ENCODE measurements at regions not wholly inside any gene's neighbourhood (a gene's known extent, or its start where the extent isn't known, plus 50 kb on each side); places are given as distances from the start of the nearest gene placed in this dataset.

- no peak for DNase-seq (ENCODE audit: low spot score)
Measured at GRCh38 chrX:42725196-42725595, 52.8 kb downstream of the PPP1R2C start.

DNA sequence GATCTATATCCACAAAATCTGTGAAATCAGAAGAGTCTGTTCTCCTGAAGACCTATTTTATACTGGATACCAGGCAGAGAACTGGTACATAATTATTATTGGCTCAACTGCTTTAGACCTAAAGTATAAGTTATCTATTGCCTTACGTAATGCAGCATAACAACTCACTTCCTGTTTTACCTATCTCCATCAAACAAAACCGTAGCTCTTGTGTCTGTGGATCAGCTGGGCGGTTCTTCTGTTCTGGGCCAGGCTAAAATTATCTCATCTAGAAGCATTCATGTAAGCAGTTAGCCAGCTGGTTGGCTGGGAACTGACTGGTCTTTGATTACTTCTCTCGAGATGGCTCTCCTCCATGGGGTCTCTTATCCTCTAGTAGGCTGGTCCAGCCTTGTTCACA is 57.8 kb downstream of the PPP1R2C start:
- DNase-seq (ENCODE audit: low spot score) = no peak

- DNase-seq (ENCODE audit: low spot score) = no peak
Measured at GRCh38 chrX:42715701-42716262, 62.2 kb downstream of the PPP1R2C start.

DNA sequence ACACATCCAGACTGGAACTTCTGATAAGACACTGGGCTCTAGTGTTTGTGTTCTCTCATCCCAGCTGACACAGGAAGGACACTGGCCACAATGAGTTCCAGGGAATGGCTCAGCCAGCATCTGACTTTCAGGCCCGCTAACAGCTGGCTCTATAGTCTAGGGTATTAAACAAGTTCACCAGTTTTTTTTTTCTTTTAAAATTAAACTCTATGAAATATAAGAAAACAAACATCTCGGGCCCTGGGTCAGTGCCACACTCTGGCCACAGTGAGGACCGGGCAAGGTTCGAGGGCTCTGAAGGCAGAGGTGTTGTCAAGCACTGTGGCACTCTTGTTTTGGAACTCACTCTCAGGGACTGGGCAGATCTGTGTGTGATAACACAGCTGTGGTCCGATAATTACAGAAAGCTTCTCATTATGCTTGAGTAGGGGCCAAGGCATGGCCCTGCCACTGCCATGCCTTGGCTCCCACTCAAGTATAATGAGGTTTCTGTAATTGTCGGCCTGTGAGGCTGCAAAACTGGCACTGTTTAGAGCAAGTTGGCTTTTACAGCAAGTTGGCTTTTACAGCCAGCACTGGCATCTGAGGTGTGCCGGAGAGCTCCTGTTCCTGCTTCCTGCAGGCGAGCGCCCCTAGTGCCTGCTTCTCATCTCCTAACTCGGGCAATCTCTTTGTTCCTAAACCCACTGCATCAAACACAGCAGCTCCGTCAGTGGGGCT is 62.8 kb downstream of the PPP1R2C start:
- DNase-seq (ENCODE audit: low spot score) = peak; percentile 24

GRCh38 chrX:42710452-42710851 is 67.5 kb downstream of the PPP1R2C start:
- DNase-seq (ENCODE audit: low spot score) = no peak

DNA sequence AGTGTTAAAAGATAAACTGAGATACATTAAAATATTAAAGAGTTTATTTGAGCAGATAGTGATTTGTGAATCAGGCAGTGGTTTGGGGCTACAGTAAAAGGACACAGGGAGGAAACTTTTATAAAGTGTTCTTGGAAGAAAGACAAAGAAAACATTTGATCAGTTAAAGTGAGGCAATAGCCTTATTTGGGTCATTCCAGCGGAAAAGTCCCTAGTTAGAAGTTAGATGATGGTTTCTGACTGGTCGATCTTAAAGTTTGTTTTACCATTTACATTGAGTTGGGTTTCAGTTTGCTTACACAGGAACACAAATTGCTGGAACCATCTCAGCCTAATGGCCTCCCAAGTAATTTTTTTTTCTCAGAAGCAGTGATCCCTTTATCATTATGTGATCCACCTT is 69.7 kb downstream of the PPP1R2C start:
- no peak for DNase-seq (ENCODE audit: low spot score)

- no peak for DNase-seq (ENCODE audit: low spot score)
Measured at GRCh38 chrX:42707742-42708141, 70.2 kb downstream of the PPP1R2C start.

DNA sequence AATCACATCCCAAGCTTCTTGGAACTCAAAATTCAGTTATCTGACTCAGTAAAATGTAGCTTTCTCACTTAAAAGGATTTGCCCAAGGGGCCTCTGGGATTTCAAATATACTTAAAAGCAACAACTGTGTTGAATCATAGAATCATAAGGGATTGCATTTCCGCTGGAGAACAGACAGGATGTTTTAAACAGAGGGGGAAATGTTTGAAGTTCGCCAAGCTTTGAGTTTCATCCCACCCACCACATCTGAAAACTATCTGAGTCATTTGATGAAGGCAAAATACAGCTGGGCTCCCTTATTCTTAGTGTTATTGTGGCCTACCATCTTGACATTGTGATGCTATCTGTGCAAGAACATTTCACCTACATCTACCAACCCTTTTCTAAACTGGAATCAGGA is 73.5 kb downstream of the PPP1R2C start:
- no peak for DNase-seq (ENCODE audit: low spot score)

- no peak for DNase-seq (ENCODE audit: low spot score)
Measured at GRCh38 chrX:42697544-42697943, 80.4 kb downstream of the PPP1R2C start.

DNA sequence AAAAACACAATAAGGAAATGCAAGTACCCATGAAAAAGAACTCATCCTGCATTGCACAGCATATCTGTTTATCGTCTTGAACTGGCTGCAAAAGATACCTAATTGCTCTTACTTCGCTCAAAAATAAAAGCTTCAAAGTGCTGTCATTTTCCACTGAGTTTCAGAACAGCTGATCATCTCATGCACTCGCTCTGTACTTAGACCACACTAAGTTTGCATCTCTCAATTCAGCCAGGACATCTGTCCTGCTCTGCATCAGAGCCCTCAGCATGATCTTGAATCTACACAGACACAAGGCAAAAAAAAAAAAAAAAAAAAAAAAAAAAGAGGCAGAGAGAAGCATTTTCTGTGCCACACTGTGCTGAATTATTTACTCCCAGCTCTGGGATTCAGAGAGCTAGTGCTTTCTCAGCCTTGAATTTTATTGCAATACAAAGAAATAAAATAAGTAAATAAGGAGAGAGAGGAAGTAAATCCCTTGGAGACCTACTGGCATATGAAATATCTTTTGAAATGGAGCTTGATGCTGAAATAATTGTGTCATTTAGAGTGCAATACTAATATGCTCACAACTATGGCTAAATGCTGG is 81.3 kb downstream of the PPP1R2C start:
- DNase-seq (ENCODE audit: low spot score) = peak; percentile 12

- DNase-seq (ENCODE audit: low spot score) = no peak
Measured at GRCh38 chrX:42695800-42696358, 82.1 kb downstream of the PPP1R2C start.

- no peak for DNase-seq (ENCODE audit: low spot score)
Measured at GRCh38 chrX:42694260-42694815, 83.6 kb downstream of the PPP1R2C start.

GRCh38 chrX:42691196-42691595 is 86.8 kb downstream of the PPP1R2C start:
- DNase-seq (ENCODE audit: low spot score) = no peak

DNA sequence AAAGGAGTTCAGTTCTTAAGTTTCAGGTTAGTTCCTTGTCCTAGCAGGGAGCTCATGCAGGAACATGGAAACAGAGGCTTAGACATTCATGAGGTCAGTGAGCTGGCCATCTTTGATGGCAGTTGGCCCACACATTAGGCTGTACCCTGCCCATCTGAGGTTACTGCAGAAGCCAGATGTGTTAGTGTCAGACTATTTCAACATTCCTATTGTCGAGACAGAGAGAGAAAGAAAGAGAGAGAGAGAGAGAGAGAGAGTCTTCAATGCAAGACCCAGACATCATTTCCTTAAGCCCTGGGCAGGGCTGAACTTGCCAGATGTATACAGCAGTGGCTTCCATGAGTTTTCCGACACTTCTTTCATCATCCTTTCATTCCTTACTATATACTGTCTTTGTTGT is 91.3 kb downstream of the PPP1R2C start:
- no peak for DNase-seq (ENCODE audit: low spot score)

DNA sequence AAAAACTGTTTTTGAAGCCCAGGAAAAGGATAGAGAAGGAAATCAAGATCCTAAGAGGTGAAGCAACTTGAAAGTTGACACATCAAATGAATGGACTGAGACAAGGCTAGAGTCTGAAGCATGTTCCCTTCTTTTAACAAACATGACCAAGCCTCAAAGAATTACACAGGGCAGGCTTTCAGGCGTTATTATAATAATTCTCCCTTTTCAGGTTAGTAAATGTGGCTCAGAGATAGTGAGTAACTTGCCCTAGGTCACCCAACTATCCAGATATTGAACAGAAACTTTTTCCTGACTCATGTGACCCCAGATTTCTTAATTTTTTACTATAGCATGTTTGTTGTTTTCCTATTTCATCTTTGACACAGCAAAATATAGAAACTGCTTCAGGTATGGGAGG is 91.7 kb downstream of the PPP1R2C start:
- DNase-seq (ENCODE audit: low spot score) = no peak

- no peak for DNase-seq (ENCODE audit: low spot score)
Measured at GRCh38 chrX:42684065-42684464, 93.9 kb downstream of the PPP1R2C start.

DNA sequence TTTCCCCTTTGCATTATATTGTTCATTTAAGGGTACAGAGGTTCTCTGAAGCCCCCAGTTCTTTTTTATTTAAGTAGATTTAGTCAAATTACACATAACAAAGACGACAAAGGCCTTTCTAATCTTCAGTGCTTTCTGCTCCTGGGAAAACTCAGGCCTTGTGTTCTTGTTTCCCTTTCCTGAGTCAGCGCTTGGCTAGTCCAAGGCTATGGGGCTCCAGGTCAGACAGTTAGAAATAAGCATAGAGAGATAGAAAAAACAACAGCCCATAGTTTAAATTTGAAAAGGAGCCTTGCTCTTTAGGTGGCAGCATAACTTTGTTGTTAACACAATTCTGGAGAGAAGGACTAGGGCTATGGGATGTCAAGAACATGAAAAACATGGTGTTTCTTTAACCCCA is 97.3 kb downstream of the PPP1R2C start:
- DNase-seq (ENCODE audit: low spot score) = no peak

- no peak for DNase-seq (ENCODE audit: low spot score)
Measured at GRCh38 chrX:42678133-42678532, 99.8 kb downstream of the PPP1R2C start.

DNA sequence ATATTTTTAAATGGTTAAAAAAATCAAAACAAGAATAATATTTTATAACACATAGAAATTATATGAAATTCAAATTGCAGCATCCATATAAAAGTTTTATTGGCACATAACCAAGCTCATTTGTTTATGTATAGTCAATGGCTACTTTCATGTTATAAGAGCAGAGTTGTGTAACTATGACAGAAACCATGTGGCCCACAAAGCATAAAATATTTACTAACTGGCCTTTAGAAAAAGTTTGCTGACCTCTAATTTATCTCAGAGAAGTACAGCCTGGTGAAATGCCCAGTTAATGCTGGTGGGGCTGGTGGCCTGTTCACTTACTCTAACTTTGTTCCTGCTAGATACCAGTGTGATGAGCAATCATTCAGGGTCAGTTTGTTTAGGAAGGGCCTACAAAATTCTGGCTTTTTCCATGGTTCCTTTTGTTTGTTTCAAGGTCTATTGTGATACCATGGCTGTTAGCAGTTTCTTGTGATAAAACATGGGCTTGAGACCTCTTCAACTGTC is 104.6 kb downstream of the PPP1R2C start:
- no peak for DNase-seq (ENCODE audit: low spot score)

DNA sequence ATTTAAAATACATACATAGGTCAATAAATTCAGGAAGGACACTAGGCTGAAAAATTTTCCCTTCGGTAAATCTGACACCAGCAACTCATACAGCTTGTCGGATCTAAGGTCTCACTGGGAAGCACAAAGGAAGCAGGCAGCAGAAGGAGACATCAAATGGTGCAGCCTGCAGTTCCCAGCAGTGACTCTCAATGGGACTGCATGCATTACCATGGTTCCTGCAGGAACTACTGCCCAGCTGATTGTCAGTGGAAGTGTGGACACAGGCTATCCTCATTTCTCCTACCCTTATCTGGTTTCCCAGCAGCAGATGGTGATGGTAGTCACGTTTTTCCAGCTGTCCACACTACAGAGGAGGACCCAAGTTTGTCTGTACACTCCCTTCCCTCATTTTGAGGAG is 113.3 kb downstream of the PPP1R2C start:
- no peak for DNase-seq (ENCODE audit: low spot score)

GRCh38 chrX:42628471-42628870 is 149.5 kb downstream of the PPP1R2C start:
- no peak for DNase-seq (ENCODE audit: low spot score)

- DNase-seq (ENCODE audit: low spot score) = no peak
Measured at GRCh38 chrX:42627891-42628290, 150.1 kb downstream of the PPP1R2C start.

DNA sequence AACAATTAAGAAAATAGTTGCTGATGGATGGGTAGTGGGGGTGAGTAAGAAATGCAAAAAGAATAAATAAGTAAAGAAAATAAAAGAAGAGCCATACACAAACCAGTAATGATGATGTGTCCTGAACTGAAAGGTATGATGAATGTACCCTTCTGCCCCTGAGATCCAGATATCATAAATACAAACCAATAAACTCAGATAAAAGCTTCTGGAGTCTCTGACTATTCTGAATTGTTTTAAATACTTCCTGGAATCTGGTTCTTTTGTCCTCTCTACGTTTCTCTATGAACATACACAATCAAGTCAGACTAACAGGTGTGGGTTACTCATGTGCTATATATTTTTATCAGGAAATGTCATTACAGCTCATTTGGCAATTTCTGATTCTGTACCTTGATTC is 153.4 kb downstream of the PPP1R2C start:
- no peak for DNase-seq (ENCODE audit: low spot score)
